ENCODE measurements at regions not wholly inside any gene's neighbourhood (a gene's known extent, or its start where the extent isn't known, plus 50 kb on each side); places are given as distances from the start of the nearest gene placed in this dataset.
"Not testable (repeated sequence)": the region's sequence is repeated elsewhere in the genome, so short reads cannot be mapped to it uniquely, and the experiment has no call there.

- H3K4me1 ChIP-seq (ENCODE audit: control insufficient read depth, insufficient read depth, low read length); H3K27ac ChIP-seq (ENCODE audit: low read depth, low read length); DNase-seq (ENCODE audit: low read depth in 4 of 6, low spot score in 6 of 6); H3K4me3 ChIP-seq (ENCODE audit: low read depth, low read length); H3K27me3 ChIP-seq (ENCODE audit: control insufficient read depth, insufficient read depth, low read length); H3K9me3 ChIP-seq (ENCODE audit: control insufficient read depth, insufficient read depth, low read length); H3K36me3 ChIP-seq (ENCODE audit: control insufficient read depth, insufficient read depth, low read length): not testable (repeated sequence)
- no CpG with 5 or more reads among the region's 1 CpG for WGBS (ENCODE audit: insufficient coverage)
These were observed 99.6 kb downstream of the SMPDL3A start for GRCh38 chr6:122888680-122889079.

- no peaks in the 10 kb centered on the region for H3K27me3 ChIP-seq (ENCODE audit: control insufficient read depth, insufficient read depth, low read length)
- no peak for DNase-seq (ENCODE audit: low read depth in 4 of 6, low spot score in 6 of 6)
- H3K27ac ChIP-seq (ENCODE audit: low read depth, low read length): no peak overlapping the region
- H3K36me3 ChIP-seq (ENCODE audit: control insufficient read depth, insufficient read depth, low read length): no peaks in the 10 kb centered on the region
- H3K4me1 ChIP-seq (ENCODE audit: control insufficient read depth, insufficient read depth, low read length): no peaks in the 10 kb centered on the region
- no peaks in the 10 kb centered on the region for H3K9me3 ChIP-seq (ENCODE audit: control insufficient read depth, insufficient read depth, low read length)
- no peak overlapping the region for H3K4me3 ChIP-seq (ENCODE audit: low read depth, low read length)
- WGBS (ENCODE audit: insufficient coverage): no CpG with 5 or more reads among the region's 4 CpGs
These were observed 101.2 kb downstream of the SMPDL3A start for GRCh38 chr6:122890250-122890649.

GRCh38 chr6:122894791-122895190 is 101.2 kb upstream of the CLVS2 start:
- Histone ChIP-seq H3K9me3 (ENCODE audit: control insufficient read depth, insufficient read depth, low read length) (no peaks in the 10 kb centered on the region), H3K27me3 (ENCODE audit: control insufficient read depth, insufficient read depth, low read length) (no peaks in the 10 kb centered on the region), H3K36me3 (ENCODE audit: control insufficient read depth, insufficient read depth, low read length) (no peaks in the 10 kb centered on the region), H3K27ac (ENCODE audit: low read depth, low read length) (no peak overlapping the region), H3K4me3 (ENCODE audit: low read depth, low read length) (no peak overlapping the region), H3K4me1 (ENCODE audit: control insufficient read depth, insufficient read depth, low read length) (no peaks in the 10 kb centered on the region)
- no peak for DNase-seq (ENCODE audit: low read depth in 4 of 6, low spot score in 6 of 6)

- no peak overlapping the region for H3K27ac ChIP-seq (ENCODE audit: low read depth, low read length)
- H3K36me3 ChIP-seq (ENCODE audit: control insufficient read depth, insufficient read depth, low read length): no peaks in the 10 kb centered on the region
- DNase-seq (ENCODE audit: low read depth in 4 of 6, low spot score in 6 of 6): no peak
- H3K4me3 ChIP-seq (ENCODE audit: low read depth, low read length): no peak overlapping the region
- H3K9me3 ChIP-seq (ENCODE audit: control insufficient read depth, insufficient read depth, low read length): no peaks in the 10 kb centered on the region
- 86% methylated on average over 1 of the region's 2 CpGs for WGBS (ENCODE audit: insufficient coverage)
- no peaks in the 10 kb centered on the region for H3K27me3 ChIP-seq (ENCODE audit: control insufficient read depth, insufficient read depth, low read length)
- H3K4me1 ChIP-seq (ENCODE audit: control insufficient read depth, insufficient read depth, low read length): no peaks in the 10 kb centered on the region
These were observed 93.7 kb upstream of the CLVS2 start for GRCh38 chr6:122902326-122902725.

- no peaks in the 10 kb centered on the region for H3K9me3 ChIP-seq (ENCODE audit: control insufficient read depth, insufficient read depth, low read length)
- no CpG with 5 or more reads among the region's 2 CpGs for WGBS (ENCODE audit: insufficient coverage)
- H3K36me3 ChIP-seq (ENCODE audit: control insufficient read depth, insufficient read depth, low read length): no peaks in the 10 kb centered on the region
- H3K4me3 ChIP-seq (ENCODE audit: low read depth, low read length): no peak overlapping the region
- no peaks in the 10 kb centered on the region for H3K4me1 ChIP-seq (ENCODE audit: control insufficient read depth, insufficient read depth, low read length)
- no peak overlapping the region for H3K27ac ChIP-seq (ENCODE audit: low read depth, low read length)
- no peak for DNase-seq (ENCODE audit: low read depth in 4 of 6, low spot score in 6 of 6)
- H3K27me3 ChIP-seq (ENCODE audit: control insufficient read depth, insufficient read depth, low read length): no peaks in the 10 kb centered on the region
These were observed 92.6 kb upstream of the CLVS2 start for GRCh38 chr6:122903266-122903915.

GRCh38 chr6:122904166-122904565 is 91.9 kb upstream of the CLVS2 start:
- H3K4me1 ChIP-seq (ENCODE audit: control insufficient read depth, insufficient read depth, low read length): no peaks in the 10 kb centered on the region
- H3K9me3 ChIP-seq (ENCODE audit: control insufficient read depth, insufficient read depth, low read length): no peaks in the 10 kb centered on the region
- H3K36me3 ChIP-seq (ENCODE audit: control insufficient read depth, insufficient read depth, low read length): no peaks in the 10 kb centered on the region
- H3K27ac ChIP-seq (ENCODE audit: low read depth, low read length): no peak overlapping the region
- no peak for DNase-seq (ENCODE audit: low read depth in 4 of 6, low spot score in 6 of 6)
- no CpG with 5 or more reads among the region's 5 CpGs for WGBS (ENCODE audit: insufficient coverage)
- H3K4me3 ChIP-seq (ENCODE audit: low read depth, low read length): no peak overlapping the region
- H3K27me3 ChIP-seq (ENCODE audit: control insufficient read depth, insufficient read depth, low read length): no peaks in the 10 kb centered on the region

- H3K36me3 ChIP-seq (ENCODE audit: control insufficient read depth, insufficient read depth, low read length): no peaks in the 10 kb centered on the region
- H3K27me3 ChIP-seq (ENCODE audit: control insufficient read depth, insufficient read depth, low read length): no peaks in the 10 kb centered on the region
- no peak overlapping the region for H3K27ac ChIP-seq (ENCODE audit: low read depth, low read length)
- no peaks in the 10 kb centered on the region for H3K4me1 ChIP-seq (ENCODE audit: control insufficient read depth, insufficient read depth, low read length)
- no peak overlapping the region for H3K4me3 ChIP-seq (ENCODE audit: low read depth, low read length)
- H3K9me3 ChIP-seq (ENCODE audit: control insufficient read depth, insufficient read depth, low read length): peaks cover 2% of the 10 kb centered on the region
- no peak for DNase-seq (ENCODE audit: low read depth in 4 of 6, low spot score in 6 of 6)
- 40% methylated on average over 1 of the region's 1 CpG for WGBS (ENCODE audit: insufficient coverage)
These were observed 82.5 kb upstream of the CLVS2 start for GRCh38 chr6:122913558-122913957.

- Histone ChIP-seq H3K27me3 (ENCODE audit: control insufficient read depth, insufficient read depth, low read length) (no peaks in the 10 kb centered on the region), H3K36me3 (ENCODE audit: control insufficient read depth, insufficient read depth, low read length) (no peaks in the 10 kb centered on the region), H3K4me3 (ENCODE audit: low read depth, low read length) (no peak overlapping the region), H3K9me3 (ENCODE audit: control insufficient read depth, insufficient read depth, low read length) (peaks cover 2% of the 10 kb centered on the region), H3K4me1 (ENCODE audit: control insufficient read depth, insufficient read depth, low read length) (no peaks in the 10 kb centered on the region), H3K27ac (ENCODE audit: low read depth, low read length) (no peak overlapping the region)
- no peak for DNase-seq (ENCODE audit: low read depth in 4 of 6, low spot score in 6 of 6)
These were observed 77.3 kb upstream of the CLVS2 start for GRCh38 chr6:122918714-122919113.

GRCh38 chr6:122930252-122931180 is 65.5 kb upstream of the CLVS2 start:
- DNase-seq (ENCODE audit: low read depth in 4 of 6, low spot score in 6 of 6): no peak
- no peaks in the 10 kb centered on the region for H3K9me3 ChIP-seq (ENCODE audit: control insufficient read depth, insufficient read depth, low read length)
- 90% methylated on average over 2 of the region's 3 CpGs for WGBS (ENCODE audit: insufficient coverage)

GRCh38 chr6:122931916-122932315 is 64.1 kb upstream of the CLVS2 start:
- no peaks in the 10 kb centered on the region for H3K36me3 ChIP-seq (ENCODE audit: control insufficient read depth, insufficient read depth, low read length)
- H3K27ac ChIP-seq (ENCODE audit: low read depth, low read length): no peak overlapping the region
- no peak overlapping the region for H3K4me3 ChIP-seq (ENCODE audit: low read depth, low read length)
- no peaks in the 10 kb centered on the region for H3K9me3 ChIP-seq (ENCODE audit: control insufficient read depth, insufficient read depth, low read length)
- no peak for DNase-seq (ENCODE audit: low read depth in 4 of 6, low spot score in 6 of 6)
- no peaks in the 10 kb centered on the region for H3K4me1 ChIP-seq (ENCODE audit: control insufficient read depth, insufficient read depth, low read length)
- H3K27me3 ChIP-seq (ENCODE audit: control insufficient read depth, insufficient read depth, low read length): no peaks in the 10 kb centered on the region

More at GRCh38 chr6:122930252-122931180, 65.5 kb upstream of the CLVS2 start:
- no peaks in the 10 kb centered on the region for H3K4me1 ChIP-seq (ENCODE audit: control insufficient read depth, insufficient read depth, low read length)
- no peak overlapping the region for H3K27ac ChIP-seq (ENCODE audit: low read depth, low read length)
- no peaks in the 10 kb centered on the region for H3K36me3 ChIP-seq (ENCODE audit: control insufficient read depth, insufficient read depth, low read length)
- H3K27me3 ChIP-seq (ENCODE audit: control insufficient read depth, insufficient read depth, low read length): no peaks in the 10 kb centered on the region
- H3K4me3 ChIP-seq (ENCODE audit: low read depth, low read length): no peak overlapping the region

Data from spinal cord (tissue), 9 donors.